Trophoblast cell (in vitro differentiated cells and primary cell): ENCODE measurements at regions not wholly inside any gene's neighbourhood (a gene's known extent, or its start where the extent isn't known, plus 50 kb on each side); places are given as distances from the start of the nearest gene placed in this dataset.

Experiments
- DNase-seq, 2 donors: peaks; one replicate each; pipeline ENCODE4 v3.0.0-alpha.2; 2016
- H2AFZ ChIP-seq: 2 replicates; pipeline ENCODE4 v1.6.1; 2013; ENCODE audit warnings: low read length, moderate library complexity, mild to moderate bottlenecking; ENCODE audit not compliant: insufficient read depth, poor library complexity
- H2AK5ac ChIP-seq: 2 replicates; pipeline ENCODE4 v1.6.1; 2013; ENCODE audit warnings: mild to moderate bottlenecking, low read length
- H2BK120ac ChIP-seq: 2 replicates; pipeline ENCODE4 v1.6.1; 2013; ENCODE audit warnings: low read length, mild to moderate bottlenecking, moderate library complexity; ENCODE audit not compliant: insufficient read depth, poor library complexity
- H2BK12ac ChIP-seq: 2 replicates; pipeline ENCODE4 v1.6.1; 2013; ENCODE audit warnings: mild to moderate bottlenecking, low read length, moderate library complexity
- H2BK5ac ChIP-seq: 2 replicates; pipeline ENCODE4 v1.6.1; 2013; ENCODE audit warnings: low read length, low read depth, moderate library complexity, mild to moderate bottlenecking; ENCODE audit not compliant: poor library complexity
- H3K14ac ChIP-seq: 2 replicates; pipeline ENCODE4 v1.6.1; 2013; ENCODE audit warnings: mild to moderate bottlenecking, low read length
- H3K18ac ChIP-seq: 2 replicates; pipeline ENCODE4 v1.6.1; 2013; ENCODE audit warnings: mild to moderate bottlenecking, low read length
- H3K23ac ChIP-seq: 2 replicates; pipeline ENCODE4 v1.6.1; 2013; ENCODE audit warnings: low read length
- H3K27ac ChIP-seq: 2 replicates; pipeline ENCODE4 v1.5.1; 2013; ENCODE audit warnings: low read depth, mild to moderate bottlenecking, inconsistent platforms, low read length, moderate library complexity
- H3K27me3 ChIP-seq: 2 replicates; pipeline ENCODE4 v1.6.1; 2013; ENCODE audit warnings: inconsistent platforms, mild to moderate bottlenecking, low read length, moderate library complexity; ENCODE audit not compliant: insufficient read depth
- H3K36me3 ChIP-seq, 2 experiments: 1 replicate in 1 of 2; 2 replicates in 1 of 2; pipeline ENCODE4 v1.6.1; 2013; ENCODE audit warnings: low read length in 2 of 2, mild to moderate bottlenecking in 2 of 2, moderate library complexity in 1 of 2; ENCODE audit not compliant: insufficient read depth in 2 of 2, control insufficient read depth in 1 of 2
- H3K4ac ChIP-seq: 2 replicates; pipeline ENCODE4 v1.6.1; 2013; ENCODE audit warnings: low read depth, mild to moderate bottlenecking, low read length, moderate library complexity
- H3K4me1 ChIP-seq, 2 experiments: 1 replicate in 1 of 2; 2 replicates in 1 of 2; pipeline ENCODE4 v1.6.1; 2013; ENCODE audit warnings: low read length in 2 of 2, mild to moderate bottlenecking in 2 of 2, moderate library complexity in 1 of 2; ENCODE audit not compliant: insufficient read depth in 2 of 2, control insufficient read depth in 1 of 2
- H3K4me2 ChIP-seq: 2 replicates; pipeline ENCODE4 v1.6.1; 2013; ENCODE audit warnings: inconsistent platforms, mild to moderate bottlenecking, low read length, moderate library complexity
- H3K4me3 ChIP-seq: 2 replicates; pipeline ENCODE4 v1.5.1; 2013; ENCODE audit warnings: mild to moderate bottlenecking, low read depth, low read length, inconsistent platforms
- H3K79me1 ChIP-seq: one replicate; pipeline ENCODE4 v1.6.1; 2013; ENCODE audit warnings: low read length
- H3K79me2 ChIP-seq: 2 replicates; pipeline ENCODE4 v1.6.1; 2013; ENCODE audit warnings: low read length, mild to moderate bottlenecking; ENCODE audit not compliant: control insufficient read depth, insufficient read depth, poor library complexity
- H3K9ac ChIP-seq: 2 replicates; pipeline ENCODE4 v1.6.1; 2013; ENCODE audit warnings: mild to moderate bottlenecking, low read length
- H3K9me3 ChIP-seq: 2 replicates; pipeline ENCODE4 v1.6.1; 2013; ENCODE audit warnings: low read depth, mild to moderate bottlenecking, control low read depth, inconsistent platforms, low read length; ENCODE audit not compliant: insufficient read depth
- H4K12ac ChIP-seq: 2 replicates; pipeline ENCODE4 v1.6.1; 2013; ENCODE audit warnings: low read depth, mild to moderate bottlenecking, low read length, moderate library complexity
- H4K8ac ChIP-seq: 2 replicates; pipeline ENCODE4 v1.6.1; 2013; ENCODE audit warnings: low read depth, mild to moderate bottlenecking, low read length, moderate library complexity
- H4K91ac ChIP-seq: one replicate; pipeline ENCODE4 v1.6.1; 2013; ENCODE audit warnings: low read depth, mild to moderate bottlenecking, low read length, moderate library complexity
- WGBS: extraction: QIAGEN DNeasy Blood & Tissue Kit; methylation state at CpG from one replicate; pipeline ENCODE4 v1.1.7; 2013; ENCODE audit warnings: missing lambda C conversion rate; ENCODE audit not compliant: insufficient read length, insufficient coverage; ENCODE audit errors: extremely low coverage; 5-methylcytosine and 5-hydroxymethylcytosine counted together

DNA sequence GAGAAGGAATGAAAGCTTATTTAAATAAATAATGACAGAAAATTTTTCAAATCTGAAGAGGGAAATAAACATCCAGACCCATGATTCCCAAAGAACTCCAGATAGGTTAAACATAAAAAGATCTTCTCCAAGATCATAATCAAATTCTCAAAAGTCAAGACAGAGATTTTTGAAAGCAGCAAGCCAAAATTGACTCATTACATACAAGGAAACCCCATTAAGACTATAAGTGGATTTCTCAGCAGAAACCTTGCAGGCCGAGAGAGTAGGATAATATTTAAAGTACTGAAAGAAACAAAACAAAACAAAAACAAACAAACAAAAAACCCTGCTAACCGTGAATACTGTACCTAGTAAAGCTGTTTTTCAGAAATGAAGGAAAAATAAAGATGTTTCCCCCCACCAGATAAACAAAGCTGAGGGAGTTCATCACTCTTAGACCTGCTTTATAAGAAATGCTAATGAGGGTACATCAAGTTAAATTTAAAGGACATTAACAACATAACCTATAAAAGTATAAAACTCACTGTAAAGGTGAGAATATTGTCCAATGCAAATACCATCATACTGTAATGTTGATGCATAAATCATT, 412.2 kb downstream of the INSC start:
- WGBS: no CpG with 5 or more reads among the region's 2 CpGs
- Histone ChIP-seq H3K36me3 (peaks cover 0 to 2% of the 10 kb centered on the region in 2 experiments), H3K9me3 (peaks cover 9% of the 10 kb centered on the region), H3K4me1 (no peaks in the 10 kb centered on the region), H2AK5ac (no peak overlapping the region), H3K14ac (no peak overlapping the region), H2BK120ac (no peak overlapping the region), H3K79me2 (no peaks in the 10 kb centered on the region), H3K27me3 (no peaks in the 10 kb centered on the region), H3K27ac (no peak overlapping the region), H3K9ac (no peak overlapping the region), H3K79me1 (no peaks in the 10 kb centered on the region), H2BK12ac (no peak overlapping the region), H4K8ac (no peak overlapping the region), H2BK5ac (no peak overlapping the region), H2AFZ (no peak overlapping the region), H4K91ac (no peak overlapping the region), H3K18ac (no peak overlapping the region), H4K12ac (no peak overlapping the region), H3K4me2 (no peak overlapping the region), H3K23ac (no peak overlapping the region), H3K4ac (no peak overlapping the region), H3K4me3 (no peak overlapping the region)
- DNase-seq: no peak

DNA sequence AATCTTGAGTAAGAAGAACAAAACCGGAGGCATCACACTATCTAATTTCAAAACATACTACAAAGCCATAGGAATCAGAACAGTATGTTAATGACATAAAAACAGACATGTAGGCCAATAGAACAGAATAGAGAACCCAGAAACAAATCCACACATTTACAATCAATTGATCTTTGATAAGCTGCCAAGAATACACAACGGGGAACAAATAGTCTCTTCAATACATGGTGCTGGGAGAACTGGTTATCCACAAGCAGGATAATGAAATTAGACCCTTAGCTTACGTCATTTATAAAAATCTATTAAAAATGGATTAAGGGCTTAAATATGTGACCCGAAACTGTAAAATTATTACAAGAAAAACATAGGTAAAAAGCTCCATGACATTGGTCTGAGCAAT, 417.7 kb downstream of the INSC start:
- Histone ChIP-seq H2AK5ac (no peak overlapping the region), H3K18ac (no peak overlapping the region), H2BK120ac (no peak overlapping the region), H3K4me1 (no peaks in the 10 kb centered on the region), H2BK5ac (no peak overlapping the region), H4K8ac (no peak overlapping the region), H3K4me3 (no peak overlapping the region), H4K91ac (no peak overlapping the region), H3K23ac (no peak overlapping the region), H3K14ac (no peak overlapping the region), H3K4ac (no peak overlapping the region), H3K79me2 (no peaks in the 10 kb centered on the region), H3K9me3 (peaks cover 3% of the 10 kb centered on the region), H3K4me2 (no peak overlapping the region), H4K12ac (no peak overlapping the region), H3K9ac (no peak overlapping the region), H2AFZ (no peak overlapping the region), H3K27ac (no peak overlapping the region), H2BK12ac (no peak overlapping the region), H3K27me3 (no peaks in the 10 kb centered on the region), H3K79me1 (no peaks in the 10 kb centered on the region), H3K36me3 (peaks cover 0 to 2% of the 10 kb centered on the region in 2 experiments)
- no peak for DNase-seq
- no CpG with 5 or more reads among the region's 4 CpGs for WGBS

DNA sequence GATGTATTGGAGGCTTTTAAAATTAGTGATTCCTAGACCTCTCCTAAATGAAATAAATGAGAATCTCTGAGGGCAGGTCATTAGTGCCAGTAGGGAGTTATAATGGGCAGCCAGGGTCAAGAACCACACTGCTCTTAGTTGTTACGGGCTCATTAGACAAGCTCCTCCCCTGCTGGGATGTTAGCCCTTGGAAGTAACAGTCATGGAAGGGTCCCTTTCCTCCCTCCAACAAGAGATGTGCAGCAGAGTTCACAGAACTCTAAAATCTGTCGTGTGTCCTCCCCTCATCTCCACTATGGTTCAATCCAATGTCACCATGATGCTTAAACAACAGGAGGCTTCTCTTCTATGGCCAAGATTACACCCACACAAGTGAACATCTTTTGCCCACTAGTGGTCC, 419.5 kb downstream of the INSC start:
- Histone ChIP-seq H2BK120ac (no peak overlapping the region), H2BK12ac (no peak overlapping the region), H3K23ac (no peak overlapping the region), H3K4ac (no peak overlapping the region), H3K27ac (no peak overlapping the region), H3K4me2 (no peak overlapping the region), H3K4me3 (no peak overlapping the region), H3K27me3 (no peaks in the 10 kb centered on the region), H4K91ac (no peak overlapping the region), H2AFZ (no peak overlapping the region), H3K36me3 (no peaks in the 10 kb centered on the region), H4K12ac (no peak overlapping the region), H3K79me2 (no peaks in the 10 kb centered on the region), H3K4me1 (no peaks in the 10 kb centered on the region), H2BK5ac (no peak overlapping the region), H4K8ac (no peak overlapping the region), H3K18ac (no peak overlapping the region), H3K14ac (no peak overlapping the region), H3K9ac (no peak overlapping the region), H3K9me3 (no peaks in the 10 kb centered on the region), H2AK5ac (no peak overlapping the region), H3K79me1 (no peaks in the 10 kb centered on the region)
- no peak for DNase-seq
- WGBS: no CpG with 5 or more reads among the region's 2 CpGs

DNA sequence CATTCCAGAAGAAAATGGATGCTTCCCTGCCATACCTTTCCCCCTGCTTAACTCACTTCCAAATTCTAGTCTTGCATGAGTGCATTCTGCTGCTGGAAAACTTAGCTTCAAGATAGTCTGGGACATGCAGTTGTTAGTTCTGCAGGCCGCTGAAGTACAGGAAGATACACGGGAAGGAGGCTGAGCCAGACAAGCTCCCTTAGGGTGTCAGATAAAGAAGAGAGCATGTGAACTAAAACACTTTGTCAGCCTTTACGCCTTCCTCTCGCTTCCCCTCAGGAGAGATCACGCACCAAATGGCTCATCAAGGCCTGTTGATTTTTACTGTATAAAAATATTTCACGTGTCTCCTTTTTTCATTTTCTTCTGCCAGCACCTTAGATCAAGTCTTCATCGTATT, 420.7 kb downstream of the INSC start:
- H3K36me3 ChIP-seq: no peaks in the 10 kb centered on the region

More for the DNA sequence above, 420.7 kb downstream of the INSC start:
- H3K18ac ChIP-seq: no peak overlapping the region
- no peak overlapping the region for H4K8ac ChIP-seq
- no peak for DNase-seq
- H3K4me1 ChIP-seq: no peaks in the 10 kb centered on the region
- H3K27me3 ChIP-seq: no peaks in the 10 kb centered on the region
- no peaks in the 10 kb centered on the region for H3K9me3 ChIP-seq
- H3K14ac ChIP-seq: no peak overlapping the region
- no peak overlapping the region for H3K9ac ChIP-seq
- no peak overlapping the region for H3K4ac ChIP-seq
- no peak overlapping the region for H2AK5ac ChIP-seq
- no peak overlapping the region for H3K4me2 ChIP-seq
- no peaks in the 10 kb centered on the region for H3K79me1 ChIP-seq
- H4K12ac ChIP-seq: no peak overlapping the region
- H3K23ac ChIP-seq: no peak overlapping the region
- H2BK5ac ChIP-seq: no peak overlapping the region
- H3K79me2 ChIP-seq: no peaks in the 10 kb centered on the region
- no peak overlapping the region for H3K4me3 ChIP-seq
- H3K27ac ChIP-seq: no peak overlapping the region
- H2AFZ ChIP-seq: no peak overlapping the region
- H2BK120ac ChIP-seq: no peak overlapping the region
- no peak overlapping the region for H2BK12ac ChIP-seq
- no peak overlapping the region for H4K91ac ChIP-seq
- no CpG with 5 or more reads among the region's 7 CpGs for WGBS
